IMR-90 (cell line): ENCODE measurements at regions not wholly inside any gene's neighbourhood (a gene's known extent, or its start where the extent isn't known, plus 50 kb on each side); places are given as distances from the start of the nearest gene placed in this dataset.

Experiments used
- ATAC-seq: fragments of 200-7000 bp; cut with Tn5 transposase; 2 replicates; pipeline ENCODE4 v1.9.1; 2020; ENCODE audit warnings: low read depth, mild to moderate bottlenecking, moderate library complexity
- BruUV-seq: library from RNA; stranded (reverse); fragments of 400-500 nt; replicated peaks from 2 replicates; lab custom pipeline; 2021; lab: Mats Ljungman, UMichigan
- CTCF ChIA-PET: fragments of 300-600 bp; formaldehyde crosslinking; extraction: SDS; loops from one replicate; lab custom pipeline; 2021; ENCODE audit warnings: antibody characterized with exemption; lab: Yijun Ruan, JAX
- POLR2A ChIA-PET: fragments of 300-600 bp; sonication (Branson Sonifier 250); formaldehyde crosslinking; loops from one replicate; lab custom pipeline; 2022; ENCODE audit warnings: antibody characterized with exemption; ENCODE audit not compliant: unreplicated experiment; lab: Charles Lee
- DNase-seq: peaks from one replicate; pipeline ENCODE4 v3.0.0; 2013
- H2AFZ ChIP-seq: replicated peaks from 2 replicates; pipeline ENCODE3; 2013; ENCODE audit warnings: low read length, mild to moderate bottlenecking; ENCODE audit not compliant: poor library complexity
- H2AK5ac ChIP-seq: 2 replicates; pipeline ENCODE4 v1.6.1; 2013; ENCODE audit warnings: low read depth, low read length, inconsistent platforms
- H2AK9ac ChIP-seq: replicated peaks from 2 replicates; pipeline ENCODE3; 2013; ENCODE audit warnings: mild to moderate bottlenecking, low read depth, low read length, moderate library complexity; ENCODE audit not compliant: poor library complexity
- H2BK120ac ChIP-seq: 2 replicates; pipeline ENCODE4 v1.6.1; 2013; ENCODE audit warnings: low read depth, low read length, inconsistent platforms
- H2BK15ac ChIP-seq: 3 replicates; pipeline ENCODE4 v1.6.1; 2013; ENCODE audit warnings: low read depth, low read length, inconsistent platforms
- H2BK20ac ChIP-seq: 2 replicates; pipeline ENCODE4 v1.6.1; 2013; ENCODE audit warnings: low read depth, mild to moderate bottlenecking, inconsistent platforms, low read length, moderate library complexity
- H2BK5ac ChIP-seq: 2 replicates; pipeline ENCODE4 v1.6.1; 2013; ENCODE audit warnings: mild to moderate bottlenecking, low read depth, low read length, inconsistent platforms; ENCODE audit not compliant: poor library complexity, severe bottlenecking
- H3K14ac ChIP-seq: replicated peaks from 2 replicates; pipeline ENCODE4 v1.6.1; 2013; ENCODE audit warnings: low read depth, low read length, inconsistent platforms
- H3K18ac ChIP-seq: 2 replicates; pipeline ENCODE4 v1.6.1; 2013; ENCODE audit warnings: low read depth, low read length, control low read depth
- H3K23ac ChIP-seq: 2 replicates; pipeline ENCODE4 v1.6.1; 2013; ENCODE audit warnings: low read depth, low read length, inconsistent platforms
- H3K27ac ChIP-seq: 2 replicates; pipeline ENCODE4 v1.5.1; 2013; ENCODE audit warnings: mild to moderate bottlenecking, control low read depth, low read length; ENCODE audit not compliant: insufficient read depth
- H3K27me3 ChIP-seq: 2 replicates; pipeline ENCODE4 v1.6.1; 2013; ENCODE audit warnings: low read length; ENCODE audit not compliant: control insufficient read depth, insufficient read depth
- H3K36me3 ChIP-seq: 2 replicates; pipeline ENCODE4 v1.6.1; 2013; ENCODE audit warnings: low read length, mixed read lengths; ENCODE audit not compliant: control insufficient read depth, insufficient read depth
- H3K4ac ChIP-seq: 2 replicates; pipeline ENCODE4 v1.6.1; 2013; ENCODE audit warnings: low read depth, low read length, inconsistent platforms
- H3K4me1 ChIP-seq: 2 replicates; pipeline ENCODE4 v1.6.1; 2013; ENCODE audit warnings: low read length, mixed read lengths; ENCODE audit not compliant: control insufficient read depth, insufficient read depth
- H3K4me2 ChIP-seq: 2 replicates; pipeline ENCODE4 v1.6.1; 2013; ENCODE audit warnings: low read depth, mild to moderate bottlenecking, control low read depth, low read length, moderate library complexity
- H3K4me3 ChIP-seq: 2 replicates; pipeline ENCODE4 v1.5.1; 2013; ENCODE audit warnings: low read depth, mild to moderate bottlenecking, control low read depth, low read length, moderate library complexity; ENCODE audit not compliant: insufficient read depth
- H3K56ac ChIP-seq: 2 replicates; pipeline ENCODE4 v1.6.1; 2013; ENCODE audit warnings: low read length, inconsistent platforms; ENCODE audit not compliant: insufficient read depth; ENCODE audit errors: extremely low read depth
- H3K79me1 ChIP-seq, 2 experiments: 2 replicates each; pipeline ENCODE4 v1.6.1; 2013; ENCODE audit warnings: low read length in 2 of 2, inconsistent platforms in 1 of 2, low read depth in 1 of 2
- H3K9ac ChIP-seq: 2 replicates; pipeline ENCODE4 v1.6.1; 2013; ENCODE audit warnings: low read depth, low read length, control low read depth
- H3K9me1 ChIP-seq: 2 replicates; pipeline ENCODE4 v1.6.1; 2013; ENCODE audit warnings: low read length, inconsistent platforms; ENCODE audit not compliant: insufficient read depth
- H3K9me3 ChIP-seq: 2 replicates; pipeline ENCODE4 v1.6.1; 2013; ENCODE audit warnings: low read length; ENCODE audit not compliant: control insufficient read depth, insufficient read depth
- H4K20me1 ChIP-seq: 2 replicates; pipeline ENCODE4 v1.6.1; 2013; ENCODE audit warnings: low read length, inconsistent platforms; ENCODE audit not compliant: insufficient read depth
- H4K5ac ChIP-seq: 2 replicates; pipeline ENCODE4 v1.6.1; 2013; ENCODE audit warnings: mild to moderate bottlenecking, low read depth, low read length, control low read depth
- H4K8ac ChIP-seq, 2 experiments: 2 replicates each; pipeline ENCODE4 v1.6.1; 2013; ENCODE audit warnings: low read depth in 2 of 2, low read length in 2 of 2, control low read depth in 1 of 2, inconsistent platforms in 1 of 2
- H4K91ac ChIP-seq: 2 replicates; pipeline ENCODE4 v1.6.1; 2013; ENCODE audit warnings: low read depth, low read length, inconsistent platforms; ENCODE audit not compliant: insufficient read depth
- FOS ChIP-seq: fragments of 150-350 bp; IDR thresholded peaks from 2 replicates; pipeline ENCODE4 v1.6.1; 2016; ENCODE audit warnings: low read depth, low read length
- MAZ ChIP-seq: IDR thresholded peaks from 2 replicates; pipeline ENCODE4 v1.6.1; 2012; ENCODE audit warnings: low read depth, mild to moderate bottlenecking, low read length, improper control_type of control experiment, moderate library complexity, borderline replicate concordance
- MXI1 ChIP-seq: IDR thresholded peaks from 2 replicates; pipeline ENCODE4 v1.6.1; 2012; ENCODE audit warnings: low read depth, mild to moderate bottlenecking, low read length, moderate library complexity, borderline replicate concordance
- NFE2L2 ChIP-seq: fragments of 150-350 bp; IDR thresholded peaks from 2 replicates; pipeline ENCODE4 v1.6.1; 2016; ENCODE audit warnings: low read depth, mild to moderate bottlenecking, low read length
- SMC3 ChIP-seq: fragments of 150-350 bp; IDR thresholded peaks from 2 replicates; pipeline ENCODE4 v1.6.1; 2016; ENCODE audit warnings: low read depth, mild to moderate bottlenecking, antibody characterized with exemption, low read length, moderate library complexity
- WGBS, 2 experiments: methylation state at CpG; one replicate each; pipeline versions ENCODE4 v1.1.5 to v1.1.7; 2013; ENCODE audit warnings: missing lambda C conversion rate in 2 of 2; ENCODE audit not compliant: insufficient read length in 1 of 2; ENCODE audit errors: extremely low coverage in 2 of 2; 5-methylcytosine and 5-hydroxymethylcytosine counted together
- dilution Hi-C: fragments of 300-500 bp; cut with HindIII; formaldehyde crosslinking; loops from one replicate; pipeline ENCODE4 v1.14.3; 2018; ENCODE audit warnings: low sequenced_read_pairs; ENCODE audit not compliant: unreplicated experiment
- in situ Hi-C: fragments of 300-500 bp; cut with MboI; formaldehyde crosslinking; loops from 3 replicates; pipeline ENCODE4 v1.14.3; 2019; ENCODE audit warnings: low sequenced_read_pairs, inconsistent platforms, mixed read lengths
- intact Hi-C: fragments of 100-400 bp; cut with micrococcal nuclease; formaldehyde crosslinking; loops from 2 replicates; pipeline ENCODE4 v1.10.0; 2022
- TF ChIP-seq, protein P1 (sequence below): fragments of 150-350 bp; IDR thresholded peaks from 2 replicates; pipeline ENCODE4 v1.6.1; 2016; ENCODE audit warnings: low read depth, mild to moderate bottlenecking, low read length, moderate library complexity, borderline replicate concordance

- ChIA-PET CTCF (interaction anchor here (0.6 to 3.2 kb wide), 3 partner anchors 78 to 881 kb away, joined by 3 to 9 read pairs (median 5); no protein-coding TSS in a partner anchor), POLR2A (no interaction called here)
Measured at GRCh38 chr7:17682586-17682985, 257.7 kb downstream of the SNX13 start.

More at GRCh38 chr7:17682586-17682985, 257.7 kb downstream of the SNX13 start:
- H3K4me2 ChIP-seq = no peak overlapping the region
- no peak overlapping the region for H2BK120ac ChIP-seq
- H3K4ac ChIP-seq = no peak overlapping the region
- H3K9me3 ChIP-seq = no peaks in the 10 kb centered on the region
- H3K9me1 ChIP-seq = peaks cover 7% of the 10 kb centered on the region; the same call in 1 of the 2 replicates
- H3K36me3 ChIP-seq = no peaks in the 10 kb centered on the region
- H3K56ac ChIP-seq = no peak overlapping the region
- dilution Hi-C loops = no loop called here
- 0 out of 2 replicates have a peak overlapping the region, but pooled peaks have one; percentile 37 for H3K14ac ChIP-seq
- H2BK5ac ChIP-seq = no peak overlapping the region
- H3K4me3 ChIP-seq = no peak overlapping the region
- no peak overlapping the region for H2BK20ac ChIP-seq
- ATAC-seq = no peak
- TF ChIP-seq FOS (no peak), SMC3 (no peak), NFE2L2 (no peak), MAZ (no peak), MXI1 (no peak)
- TF ChIP-seq, protein P1, sequence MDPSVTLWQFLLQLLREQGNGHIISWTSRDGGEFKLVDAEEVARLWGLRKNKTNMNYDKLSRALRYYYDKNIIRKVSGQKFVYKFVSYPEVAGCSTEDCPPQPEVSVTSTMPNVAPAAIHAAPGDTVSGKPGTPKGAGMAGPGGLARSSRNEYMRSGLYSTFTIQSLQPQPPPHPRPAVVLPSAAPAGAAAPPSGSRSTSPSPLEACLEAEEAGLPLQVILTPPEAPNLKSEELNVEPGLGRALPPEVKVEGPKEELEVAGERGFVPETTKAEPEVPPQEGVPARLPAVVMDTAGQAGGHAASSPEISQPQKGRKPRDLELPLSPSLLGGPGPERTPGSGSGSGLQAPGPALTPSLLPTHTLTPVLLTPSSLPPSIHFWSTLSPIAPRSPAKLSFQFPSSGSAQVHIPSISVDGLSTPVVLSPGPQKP = no peak
- 83% methylated on average over 1 of the region's 3 CpGs; no CpG with 5 or more reads in 1 of the 2 experiments for WGBS, 2 experiments
- no peak overlapping the region for H4K8ac ChIP-seq
- no peak overlapping the region for H2AFZ ChIP-seq
- no peak overlapping the region for H2AK5ac ChIP-seq
- H3K23ac ChIP-seq = no peak overlapping the region
- in situ Hi-C loops = loop anchor here (10.0 to 25.0 kb wide), 2 partner anchors 652 to 880 kb away; no protein-coding TSS in a partner anchor
- intact Hi-C loops = loop anchor here (5.0 to 10.0 kb wide), 3 partner anchors 85 to 1985 kb away; no protein-coding TSS in a partner anchor
- H3K4me1 ChIP-seq = peaks cover 14% of the 10 kb centered on the region
- H4K91ac ChIP-seq = no peak overlapping the region
- H3K27me3 ChIP-seq = no peaks in the 10 kb centered on the region
- BruUV-seq = no TSS peak
- H3K18ac ChIP-seq = no peak overlapping the region
- H4K20me1 ChIP-seq = no peaks in the 10 kb centered on the region
- H4K5ac ChIP-seq = no peak overlapping the region
- no peak overlapping the region for H3K9ac ChIP-seq
- H2BK15ac ChIP-seq = no peak overlapping the region
- no peak overlapping the region for H2AK9ac ChIP-seq
- DNase-seq = no peak
- no peak overlapping the region for H3K27ac ChIP-seq
- H3K79me1 ChIP-seq = no peaks in the 10 kb centered on the region
